ENCODE measurements at regions not wholly inside any gene's neighbourhood (a gene's known extent, or its start where the extent isn't known, plus 50 kb on each side); places are given as distances from the start of the nearest gene placed in this dataset.

- Histone ChIP-seq H3K4me3 (ENCODE audit: control insufficient read depth in 1 of 7, extremely low read depth in 1 of 7, insufficient read depth in 4 of 7, low read depth in 2 of 7, low read length in 6 of 7) (no peak overlapping the region), H3K9me3 (ENCODE audit: control extremely low read depth in 1 of 5, control insufficient read depth in 4 of 5, insufficient read depth in 2 of 5, low read depth in 1 of 5, low read length in 4 of 5) (no peaks in the 10 kb centered on the region), H3K4me1 (ENCODE audit: control extremely low read depth in 1 of 4, control insufficient read depth in 4 of 4, insufficient read depth in 4 of 4, low read length in 3 of 4) (peaks cover 13 to 45% (median 21%) of the 10 kb centered on the region in 4 experiments), H3K27ac (ENCODE audit: insufficient read depth in 1 of 2, low read depth in 1 of 2, low read length in 2 of 2, poor library complexity in 1 of 2, severe bottlenecking in 2 of 2) (no peak overlapping the region), H3K36me3 (ENCODE audit: control insufficient read depth in 4 of 4, insufficient read depth in 4 of 4, low read length in 3 of 4) (no peaks in the 10 kb centered on the region), H3K27me3 (replicated peaks in 2 of 5; ENCODE audit: control insufficient read depth in 4 of 5, insufficient read depth in 5 of 5, low read length in 4 of 5) (no peaks in the 10 kb centered on the region)
- 100% methylated on average over 1 of the region's 3 CpGs for WGBS (ENCODE audit: insufficient coverage)
- CTCF ChIA-PET: interaction anchor here (1.2 to 1.6 kb wide), 3 partner anchors 9 to 73 kb away, joined by 3 to 4 read pairs (median 4); no protein-coding TSS in a partner anchor
- POLR2A ChIA-PET: no interaction called here
- no peak for DNase-seq
These were observed 151.9 kb downstream of the TNFSF18 start for GRCh38 chr1:172898866-172899265.

GRCh38 chr1:172900376-172900997 lies 150.3 kb downstream of the TNFSF18 start:
- POLR2A ChIA-PET: interaction anchor here (0.7 kb wide), 1 partner anchor 59 kb away, joined by 3 read pairs; no protein-coding TSS in a partner anchor
- Histone ChIP-seq H3K36me3 (ENCODE audit: control insufficient read depth in 4 of 4, insufficient read depth in 4 of 4, low read length in 3 of 4) (no peaks in the 10 kb centered on the region), H3K27ac (ENCODE audit: insufficient read depth in 1 of 2, low read depth in 1 of 2, low read length in 2 of 2, poor library complexity in 1 of 2, severe bottlenecking in 2 of 2) (no peak overlapping the region), H3K27me3 (replicated peaks in 2 of 5; ENCODE audit: control insufficient read depth in 4 of 5, insufficient read depth in 5 of 5, low read length in 4 of 5) (no peaks in the 10 kb centered on the region), H3K9me3 (ENCODE audit: control extremely low read depth in 1 of 5, control insufficient read depth in 4 of 5, insufficient read depth in 2 of 5, low read depth in 1 of 5, low read length in 4 of 5) (no peaks in the 10 kb centered on the region), H3K4me3 (ENCODE audit: control insufficient read depth in 1 of 7, extremely low read depth in 1 of 7, insufficient read depth in 4 of 7, low read depth in 2 of 7, low read length in 6 of 7) (peak overlapping the region in 4 of 7 experiments; percentile 7 to 39 (median 26)), H3K4me1 (ENCODE audit: control extremely low read depth in 1 of 4, control insufficient read depth in 4 of 4, insufficient read depth in 4 of 4, low read length in 3 of 4) (peaks cover 6 to 35% (median 13%) of the 10 kb centered on the region in 4 experiments)
- WGBS (ENCODE audit: insufficient coverage): 0% methylated on average over 2 of the region's 2 CpGs
- CTCF ChIA-PET: no interaction called here
- DNase-seq: peak; percentile 32 to 80 (median 65)

GRCh38 chr1:172902200-172902599 lies 148.5 kb downstream of the TNFSF18 start:
- no peak for DNase-seq
- Histone ChIP-seq H3K4me1 (ENCODE audit: control extremely low read depth in 1 of 4, control insufficient read depth in 4 of 4, insufficient read depth in 4 of 4, low read length in 3 of 4) (peaks cover 9 to 48% (median 21%) of the 10 kb centered on the region in 4 experiments), H3K27ac (ENCODE audit: insufficient read depth in 1 of 2, low read depth in 1 of 2, low read length in 2 of 2, poor library complexity in 1 of 2, severe bottlenecking in 2 of 2) (no peak overlapping the region), H3K9me3 (ENCODE audit: control extremely low read depth in 1 of 5, control insufficient read depth in 4 of 5, insufficient read depth in 2 of 5, low read depth in 1 of 5, low read length in 4 of 5) (no peaks in the 10 kb centered on the region), H3K4me3 (ENCODE audit: control insufficient read depth in 1 of 7, extremely low read depth in 1 of 7, insufficient read depth in 4 of 7, low read depth in 2 of 7, low read length in 6 of 7) (no peak overlapping the region), H3K36me3 (ENCODE audit: control insufficient read depth in 4 of 4, insufficient read depth in 4 of 4, low read length in 3 of 4) (no peaks in the 10 kb centered on the region), H3K27me3 (replicated peaks in 2 of 5; ENCODE audit: control insufficient read depth in 4 of 5, insufficient read depth in 5 of 5, low read length in 4 of 5) (no peaks in the 10 kb centered on the region)
- ChIA-PET POLR2A (no interaction called here), CTCF (no interaction called here)
- WGBS (ENCODE audit: insufficient coverage): no CpG with 5 or more reads among the region's 2 CpGs

- WGBS (ENCODE audit: insufficient coverage): no CpG with 5 or more reads among the region's 1 CpG
- no peak overlapping the region for H3K27ac ChIP-seq (ENCODE audit: insufficient read depth in 1 of 2, low read depth in 1 of 2, low read length in 2 of 2, poor library complexity in 1 of 2, severe bottlenecking in 2 of 2)
- no peak for DNase-seq
- H3K36me3 ChIP-seq (ENCODE audit: control insufficient read depth in 4 of 4, insufficient read depth in 4 of 4, low read length in 3 of 4): no peaks in the 10 kb centered on the region
- H3K4me1 ChIP-seq (ENCODE audit: control extremely low read depth in 1 of 4, control insufficient read depth in 4 of 4, insufficient read depth in 4 of 4, low read length in 3 of 4): peaks cover 9 to 49% (median 23%) of the 10 kb centered on the region in 4 experiments
- CTCF ChIA-PET: no interaction called here
- POLR2A ChIA-PET: no interaction called here
- H3K9me3 ChIP-seq (ENCODE audit: control extremely low read depth in 1 of 5, control insufficient read depth in 4 of 5, insufficient read depth in 2 of 5, low read depth in 1 of 5, low read length in 4 of 5): no peaks in the 10 kb centered on the region
- H3K27me3 ChIP-seq (replicated peaks in 2 of 5; ENCODE audit: control insufficient read depth in 4 of 5, insufficient read depth in 5 of 5, low read length in 4 of 5): no peaks in the 10 kb centered on the region
- H3K4me3 ChIP-seq (ENCODE audit: control insufficient read depth in 1 of 7, extremely low read depth in 1 of 7, insufficient read depth in 4 of 7, low read depth in 2 of 7, low read length in 6 of 7): no peak overlapping the region
These were observed 147.8 kb downstream of the TNFSF18 start for GRCh38 chr1:172902861-172903381.

- no CpG with 5 or more reads among the region's 1 CpG for WGBS (ENCODE audit: insufficient coverage)
- no peaks in the 10 kb centered on the region for H3K36me3 ChIP-seq (ENCODE audit: control insufficient read depth in 4 of 4, insufficient read depth in 4 of 4, low read length in 3 of 4)
- no peaks in the 10 kb centered on the region for H3K9me3 ChIP-seq (ENCODE audit: control extremely low read depth in 1 of 5, control insufficient read depth in 4 of 5, insufficient read depth in 2 of 5, low read depth in 1 of 5, low read length in 4 of 5)
- H3K27me3 ChIP-seq (replicated peaks in 2 of 5; ENCODE audit: control insufficient read depth in 4 of 5, insufficient read depth in 5 of 5, low read length in 4 of 5): no peaks in the 10 kb centered on the region
- ChIA-PET POLR2A (no interaction called here), CTCF (no interaction called here)
- no peak for DNase-seq
- no peak overlapping the region for H3K4me3 ChIP-seq (ENCODE audit: control insufficient read depth in 1 of 7, extremely low read depth in 1 of 7, insufficient read depth in 4 of 7, low read depth in 2 of 7, low read length in 6 of 7)
- no peak overlapping the region for H3K27ac ChIP-seq (ENCODE audit: insufficient read depth in 1 of 2, low read depth in 1 of 2, low read length in 2 of 2, poor library complexity in 1 of 2, severe bottlenecking in 2 of 2)
- peaks cover 9 to 47% (median 23%) of the 10 kb centered on the region in 4 experiments for H3K4me1 ChIP-seq (ENCODE audit: control extremely low read depth in 1 of 4, control insufficient read depth in 4 of 4, insufficient read depth in 4 of 4, low read length in 3 of 4)
These were observed 147.0 kb downstream of the TNFSF18 start for GRCh38 chr1:172903581-172904220.

GRCh38 chr1:172905452-172905851 lies 145.3 kb downstream of the TNFSF18 start:
- 100% methylated on average over 2 of the region's 2 CpGs for WGBS (ENCODE audit: insufficient coverage)
- POLR2A ChIA-PET: interaction anchor here (0.6 kb wide), 1 partner anchor 380 kb away, joined by 3 read pairs; no protein-coding TSS in a partner anchor
- no peaks in the 10 kb centered on the region for H3K27me3 ChIP-seq (replicated peaks in 2 of 5; ENCODE audit: control insufficient read depth in 4 of 5, insufficient read depth in 5 of 5, low read length in 4 of 5)
- H3K4me1 ChIP-seq (ENCODE audit: control extremely low read depth in 1 of 4, control insufficient read depth in 4 of 4, insufficient read depth in 4 of 4, low read length in 3 of 4): peaks cover 9 to 36% (median 21%) of the 10 kb centered on the region in 4 experiments
- DNase-seq: no peak
- H3K9me3 ChIP-seq (ENCODE audit: control extremely low read depth in 1 of 5, control insufficient read depth in 4 of 5, insufficient read depth in 2 of 5, low read depth in 1 of 5, low read length in 4 of 5): peaks cover 0 to 1% (median 0%) of the 10 kb centered on the region in 5 experiments
- H3K27ac ChIP-seq (ENCODE audit: insufficient read depth in 1 of 2, low read depth in 1 of 2, low read length in 2 of 2, poor library complexity in 1 of 2, severe bottlenecking in 2 of 2): no peak overlapping the region
- H3K4me3 ChIP-seq (ENCODE audit: control insufficient read depth in 1 of 7, extremely low read depth in 1 of 7, insufficient read depth in 4 of 7, low read depth in 2 of 7, low read length in 6 of 7): no peak overlapping the region
- CTCF ChIA-PET: interaction anchor here (1.4 to 1.7 kb wide), 2 partner anchors 9 to 296 kb away, joined by 3 read pairs; no protein-coding TSS in a partner anchor
- H3K36me3 ChIP-seq (ENCODE audit: control insufficient read depth in 4 of 4, insufficient read depth in 4 of 4, low read length in 3 of 4): no peaks in the 10 kb centered on the region
